ENCODE measurements at regions not wholly inside any gene's neighbourhood (a gene's known extent, or its start where the extent isn't known, plus 50 kb on each side); places are given as distances from the start of the nearest gene placed in this dataset.

DNA sequence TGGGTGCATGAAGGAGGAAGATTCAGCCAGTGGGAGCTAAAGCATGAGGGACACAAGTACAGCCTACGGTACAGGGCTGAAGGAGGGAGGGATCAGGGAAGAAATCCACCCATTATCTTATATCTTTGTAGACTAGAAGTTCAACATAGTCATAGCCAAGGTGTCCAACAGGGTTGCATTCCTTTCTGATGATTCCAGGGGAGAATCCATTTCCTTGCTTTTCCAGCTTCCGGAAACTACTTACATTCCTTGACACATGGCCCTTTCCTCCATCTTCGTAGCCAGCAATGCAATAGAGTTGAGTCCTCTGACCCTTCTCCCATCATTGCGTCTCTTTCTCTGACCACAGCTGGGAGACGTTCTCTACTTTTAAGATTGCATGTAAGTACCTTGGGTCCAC, 471.0 kb upstream of the SEMA6D start:
- intact Hi-C loops (cut with DNase I), result no loop called here
- DNase-seq, result no peak

DNA sequence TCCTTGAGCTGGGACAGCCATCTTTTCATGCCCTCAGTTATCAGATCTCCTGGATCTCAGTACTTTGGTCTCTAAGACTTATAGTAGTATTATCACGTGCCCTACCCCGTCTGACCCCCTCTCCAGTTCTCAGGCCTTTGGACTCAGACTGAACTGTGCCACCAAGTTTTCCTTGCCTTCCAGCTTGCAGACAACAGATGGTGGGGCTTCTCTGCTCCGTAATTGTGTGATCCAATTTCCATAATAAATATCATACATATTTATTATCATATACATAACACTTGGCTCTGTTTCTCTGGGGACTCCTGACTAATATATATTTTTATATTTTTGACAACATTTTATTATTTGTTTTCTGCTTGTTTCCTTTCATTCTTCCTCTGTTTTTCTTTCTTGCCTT, 458.8 kb upstream of the SEMA6D start:
- no peak for DNase-seq
- intact Hi-C loops (cut with DNase I), result no loop called here

DNA sequence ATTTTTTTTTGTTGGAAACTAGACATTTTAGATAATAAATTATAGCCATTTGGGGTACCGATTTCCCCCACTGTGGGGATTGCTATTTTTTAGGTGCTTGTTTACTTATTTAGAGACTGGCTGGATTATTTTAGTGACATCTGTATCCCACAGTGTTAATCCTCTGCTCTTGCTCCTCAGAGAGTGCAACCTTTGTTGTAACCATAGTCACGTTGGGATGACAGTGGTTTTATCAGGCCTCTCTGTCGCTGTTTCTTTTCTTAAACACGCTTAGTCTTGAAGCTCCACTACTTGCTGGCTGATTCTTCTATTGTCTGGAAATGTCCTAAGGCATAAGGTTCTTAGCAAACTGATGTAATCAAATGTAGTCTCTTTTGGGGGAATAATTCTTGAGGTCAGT, 451.6 kb upstream of the SEMA6D start:
- intact Hi-C loops (cut with DNase I), result no loop called here

DNA sequence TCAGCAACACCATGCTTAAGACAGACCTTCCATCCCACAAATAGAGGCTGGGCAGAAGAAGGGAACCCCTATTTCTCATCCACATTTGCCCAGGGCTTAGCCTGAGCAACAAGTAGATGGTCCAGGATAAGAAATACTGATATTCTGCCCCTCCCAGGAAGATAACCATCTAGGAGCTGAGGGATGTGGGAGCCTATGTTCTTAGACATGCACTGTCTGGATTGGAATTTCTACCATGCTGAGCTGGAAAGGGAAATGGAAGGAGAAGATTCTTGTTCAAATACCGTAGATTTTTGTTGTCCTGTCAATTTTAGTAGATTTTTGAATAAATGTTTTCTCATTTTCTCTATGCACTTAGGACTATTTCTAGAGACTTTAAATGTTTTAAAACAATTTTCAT, 450.7 kb upstream of the SEMA6D start:
- intact Hi-C loops (cut with DNase I), result no loop called here
- DNase-seq, result no peak

More for the DNA sequence above, 451.6 kb upstream of the SEMA6D start:
- no peak for DNase-seq

DNA sequence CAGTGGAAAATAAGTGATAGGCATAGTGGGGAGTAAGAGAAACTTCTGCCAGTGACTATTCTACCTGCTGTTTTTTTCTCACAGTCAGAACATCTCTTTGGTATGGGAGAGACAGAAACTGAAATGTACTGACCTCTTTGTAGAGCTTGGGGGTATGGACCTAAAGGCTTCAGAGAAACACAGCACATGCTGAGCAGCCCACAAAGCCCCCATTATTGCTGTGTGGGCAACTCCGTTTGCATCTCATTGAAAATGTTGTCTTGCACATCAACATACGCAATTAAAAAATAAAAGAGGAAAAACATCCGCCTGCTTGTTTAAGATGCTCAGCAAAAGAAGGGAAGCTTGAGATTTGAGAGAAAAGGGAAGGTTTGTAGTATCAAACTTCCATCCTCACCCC, 443.4 kb upstream of the SEMA6D start:
- no peak for DNase-seq
- intact Hi-C loops (cut with DNase I), result no loop called here

DNA sequence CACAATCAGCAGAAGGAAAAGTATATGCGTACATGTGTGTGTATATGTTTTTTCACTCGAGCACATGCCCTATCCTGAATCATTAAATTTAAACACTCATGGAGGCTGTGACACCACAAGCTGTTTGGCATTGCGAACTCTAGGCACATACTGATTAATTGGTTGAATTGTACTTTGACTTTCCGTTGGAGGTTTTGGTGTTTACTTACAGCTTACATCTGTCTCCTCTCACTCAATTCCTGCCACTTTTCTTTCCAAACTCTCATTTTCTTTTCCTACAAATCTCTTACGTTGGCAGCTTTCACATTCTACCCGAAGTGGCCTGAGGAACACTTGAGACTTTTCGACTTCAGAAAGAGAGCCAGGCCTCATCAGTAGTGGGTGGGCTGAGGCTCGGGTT, 434.1 kb upstream of the SEMA6D start:
- intact Hi-C loops (cut with DNase I), result no loop called here
- DNase-seq, result no peak

DNA sequence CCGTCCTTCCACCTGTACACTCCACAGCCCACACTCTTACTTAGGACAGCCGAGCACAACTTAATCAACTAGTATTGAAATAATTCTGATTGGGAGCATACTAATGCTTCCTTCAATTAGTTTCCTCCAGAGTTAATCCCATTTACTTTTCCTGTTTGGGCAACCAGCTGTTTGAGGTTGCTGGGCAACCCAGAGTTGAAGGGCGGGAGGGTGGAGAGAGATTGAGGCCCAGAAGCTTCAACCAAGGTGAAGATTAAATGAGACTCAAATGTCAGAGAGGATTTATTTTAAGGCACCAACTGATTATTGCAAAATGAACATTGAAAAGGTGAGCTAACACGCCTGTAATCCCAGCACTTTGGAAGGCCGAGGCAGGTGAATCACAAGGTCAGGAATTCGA, 428.5 kb upstream of the SEMA6D start:
- intact Hi-C loops (cut with DNase I), result no loop called here
- DNase-seq, result no peak

DNA sequence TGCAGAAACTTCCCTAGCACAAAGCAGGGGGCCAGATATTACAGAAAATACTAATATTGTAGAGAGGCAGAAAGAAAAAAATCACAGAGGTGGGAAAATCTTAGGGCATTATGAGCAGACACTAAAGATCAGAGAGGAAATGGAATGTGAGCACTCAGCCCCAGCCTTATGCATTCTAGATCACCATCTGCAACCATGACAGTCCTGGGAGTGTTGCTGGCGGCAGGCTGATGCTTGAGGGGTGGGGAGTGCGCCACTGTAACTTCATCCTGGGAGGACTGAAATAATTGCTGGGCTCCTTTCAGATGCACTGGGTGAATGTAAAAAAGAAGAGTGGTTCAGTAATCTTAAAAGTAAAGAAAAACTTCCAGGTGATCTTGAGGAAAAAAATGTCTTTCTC, 427.6 kb upstream of the SEMA6D start:
- intact Hi-C loops (cut with DNase I), result no loop called here

DNA sequence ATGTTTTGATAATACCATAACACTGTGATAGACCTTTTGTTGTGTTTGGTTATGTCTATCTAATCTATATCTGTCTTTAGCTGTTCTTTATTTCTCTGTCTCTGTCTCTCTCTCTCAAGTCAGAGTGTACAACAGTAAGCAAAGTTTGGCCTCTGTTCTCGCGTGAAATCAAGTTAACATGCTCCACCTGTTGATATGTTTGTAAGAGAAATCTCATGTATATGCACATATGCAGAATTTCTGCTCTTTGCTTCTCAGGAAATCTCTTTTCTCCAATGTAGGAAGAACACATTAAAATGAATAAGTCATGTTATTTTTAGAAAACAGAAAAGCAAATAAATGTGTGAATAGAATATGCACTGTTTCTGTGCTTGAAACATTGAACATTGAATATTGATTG, 425.5 kb upstream of the SEMA6D start:
- DNase-seq, result no peak
- intact Hi-C loops (cut with DNase I), result no loop called here

More for the DNA sequence above, 427.6 kb upstream of the SEMA6D start:
- DNase-seq, result no peak

DNA sequence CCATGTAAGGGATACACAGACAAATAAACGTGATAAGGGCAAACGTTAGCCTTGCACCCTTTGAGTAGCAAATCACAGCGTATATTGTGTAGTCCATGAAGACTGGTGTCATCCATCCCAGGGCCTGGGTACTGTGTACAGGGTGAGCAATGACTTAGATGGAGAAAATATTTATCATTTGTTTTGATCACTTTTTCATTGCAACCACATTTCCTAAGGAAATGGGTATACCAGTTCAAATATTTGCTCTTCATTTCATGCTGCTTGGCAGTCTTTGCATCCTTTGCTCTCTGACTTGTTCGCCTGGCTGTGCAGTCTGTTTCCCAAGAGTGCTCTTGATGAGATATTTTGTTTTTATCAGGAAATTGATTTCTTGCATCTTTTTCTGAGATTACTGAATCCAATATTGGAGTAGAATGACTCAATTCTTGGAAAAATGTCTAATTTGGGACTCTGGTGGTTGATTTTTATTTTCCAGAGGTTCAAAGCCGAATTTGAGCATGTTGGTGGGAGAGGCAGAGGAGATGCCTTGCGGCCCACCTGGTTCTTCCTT, 424.6 kb upstream of the SEMA6D start:
- peak in 1 of 42 donors; percentile 10 for DNase-seq
- intact Hi-C loops (cut with DNase I), result no loop called here

DNA sequence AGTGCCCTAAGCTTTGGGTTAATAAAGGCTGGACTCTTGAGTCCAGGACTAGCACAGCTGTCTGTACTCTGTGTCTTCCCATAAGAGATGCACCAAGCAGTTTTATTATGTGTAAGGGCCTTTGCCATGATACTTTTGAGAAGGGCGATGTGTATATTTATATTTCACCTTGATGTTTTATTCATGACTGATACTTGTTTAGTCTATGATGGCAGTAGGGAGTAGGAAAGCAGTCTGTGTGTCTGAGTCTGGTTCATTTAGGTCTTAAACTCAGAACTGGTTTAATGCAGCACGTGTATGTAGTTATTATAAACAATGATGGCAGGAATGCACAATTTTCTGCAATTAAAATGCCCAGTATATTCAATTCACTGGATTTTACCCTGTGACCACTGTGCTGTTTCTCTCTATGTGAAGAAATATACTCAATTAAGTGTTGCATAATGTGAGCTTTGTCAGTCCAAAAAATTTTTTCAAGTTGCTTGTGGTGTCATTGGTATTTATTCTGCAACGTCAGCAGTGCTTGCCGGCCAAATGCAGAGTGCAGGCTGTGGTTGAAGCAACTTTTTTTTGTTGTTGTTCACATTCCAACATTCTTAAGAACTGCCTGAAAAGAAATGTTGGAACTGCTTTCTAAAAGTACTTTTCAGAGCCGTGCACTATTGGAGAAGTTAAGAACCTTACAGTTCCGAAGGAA, 423.7 kb upstream of the SEMA6D start:
- intact Hi-C loops (cut with DNase I), result no loop called here
- DNase-seq, result peak in 5 of 42 donors; percentile 15 to 32 (median 23)

DNA sequence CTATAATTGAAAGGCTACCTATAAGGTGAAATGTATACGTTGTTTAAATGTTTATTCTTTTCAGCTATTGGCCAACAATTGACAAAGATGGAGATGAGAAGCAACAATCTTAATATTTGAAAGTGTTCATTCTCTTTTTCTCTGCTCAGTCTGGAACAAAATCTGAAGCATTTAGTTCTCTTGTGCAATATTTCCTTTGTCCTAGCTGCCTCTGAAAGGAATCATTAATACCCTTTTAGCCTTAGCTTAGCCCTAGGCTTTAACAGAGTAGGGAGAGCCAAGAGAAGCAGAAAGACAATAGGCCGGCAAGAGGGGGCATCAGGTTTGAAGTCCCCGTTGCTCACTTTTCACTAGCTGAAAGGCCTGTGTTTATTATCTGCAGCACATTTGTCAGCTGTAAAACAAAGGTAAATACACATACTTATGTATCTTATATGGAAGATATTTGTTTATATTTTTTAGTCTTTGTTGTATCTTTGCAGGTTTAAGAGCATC, 422.5 kb upstream of the SEMA6D start:
- intact Hi-C loops (cut with DNase I), result no loop called here
- DNase-seq, result no peak

DNA sequence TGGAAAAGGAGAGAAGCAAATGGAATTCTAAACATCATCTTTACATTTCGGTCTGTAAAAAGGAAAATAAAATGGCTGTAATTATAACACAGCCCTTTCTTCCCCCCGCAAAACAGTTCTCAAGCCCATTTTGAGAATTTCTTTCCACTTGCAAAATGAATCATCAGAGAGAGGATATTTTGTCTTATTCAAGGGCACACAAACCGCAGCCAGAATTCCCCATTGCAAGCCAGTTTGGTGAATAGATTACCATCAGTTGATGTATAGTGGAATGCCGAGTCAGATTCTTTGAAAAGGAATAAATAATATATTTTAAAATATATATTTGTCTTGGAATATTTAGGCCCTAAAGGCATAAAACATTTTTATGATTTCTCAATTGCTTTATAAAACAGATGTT, 420.4 kb upstream of the SEMA6D start:
- DNase-seq, result no peak
- intact Hi-C loops (cut with DNase I), result no loop called here

DNA sequence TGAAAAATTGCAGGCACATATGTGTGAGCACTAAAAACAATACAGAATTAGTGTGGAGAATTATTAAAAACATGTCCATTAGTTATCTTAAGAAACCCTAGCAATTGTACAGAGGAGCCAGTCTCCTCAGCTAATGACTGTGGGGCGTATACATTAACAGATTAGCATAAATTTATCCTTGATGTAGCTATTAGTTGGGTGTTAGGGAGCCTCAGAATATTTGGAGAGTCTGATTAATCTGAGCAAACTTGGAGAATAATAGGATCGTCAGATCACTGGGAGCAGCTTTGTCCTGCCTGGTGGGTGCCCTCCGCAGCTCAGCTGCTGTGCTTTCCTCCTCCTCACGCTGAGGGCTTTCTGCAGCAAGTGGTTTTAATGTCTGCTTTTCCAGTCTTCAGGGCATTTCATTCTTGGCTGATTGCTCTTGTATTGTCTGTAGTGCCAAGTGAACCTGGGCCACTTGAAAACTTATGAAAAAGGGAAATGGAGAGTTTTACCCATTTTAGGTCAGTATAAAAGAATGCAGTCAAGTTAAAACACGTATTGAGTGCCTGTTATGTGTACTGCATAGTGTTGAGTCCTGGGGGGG, 417.4 kb upstream of the SEMA6D start:
- no peak for DNase-seq
- intact Hi-C loops (cut with DNase I), result no loop called here

DNA sequence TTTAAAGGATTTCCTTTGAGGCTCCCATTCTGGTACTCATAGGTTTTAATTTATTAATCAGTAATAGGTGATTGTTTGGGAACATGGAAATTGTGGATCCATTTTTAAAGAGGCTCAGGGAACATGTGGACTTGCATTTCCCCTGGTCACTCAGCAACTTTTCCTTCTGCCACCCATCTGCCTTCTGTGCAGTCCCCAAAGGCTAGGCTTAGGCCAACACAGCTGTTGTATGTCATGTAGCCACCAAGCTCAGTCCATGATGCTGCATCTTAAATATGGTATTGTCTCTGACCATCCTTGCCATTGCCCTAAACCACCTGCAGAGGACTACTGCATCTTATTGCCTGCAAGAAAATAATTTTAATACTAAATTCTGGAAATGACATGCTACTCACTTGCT, 416.7 kb upstream of the SEMA6D start:
- no peak for DNase-seq
- intact Hi-C loops (cut with DNase I), result no loop called here

DNA sequence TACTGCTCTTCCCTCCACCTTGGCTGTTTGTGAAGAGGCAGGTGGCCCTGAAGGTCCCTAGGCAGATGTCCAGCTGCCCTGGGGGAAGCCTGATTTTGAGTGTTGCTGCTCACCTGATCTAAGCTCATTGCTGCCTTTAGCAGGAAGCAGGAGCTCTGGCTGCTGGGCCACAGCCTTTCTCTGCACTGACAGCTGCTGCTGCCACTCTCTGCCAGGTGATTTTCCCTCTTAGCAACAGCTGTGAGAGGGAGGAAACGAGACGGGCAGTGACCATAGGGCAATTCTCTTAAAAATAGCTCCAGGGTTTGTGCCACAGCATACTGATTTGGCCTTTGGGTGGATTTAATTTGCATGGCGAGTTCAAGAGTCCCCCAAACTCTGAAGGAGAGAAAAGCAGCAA, 415.8 kb upstream of the SEMA6D start:
- no peak for DNase-seq
- intact Hi-C loops (cut with DNase I), result no loop called here

DNA sequence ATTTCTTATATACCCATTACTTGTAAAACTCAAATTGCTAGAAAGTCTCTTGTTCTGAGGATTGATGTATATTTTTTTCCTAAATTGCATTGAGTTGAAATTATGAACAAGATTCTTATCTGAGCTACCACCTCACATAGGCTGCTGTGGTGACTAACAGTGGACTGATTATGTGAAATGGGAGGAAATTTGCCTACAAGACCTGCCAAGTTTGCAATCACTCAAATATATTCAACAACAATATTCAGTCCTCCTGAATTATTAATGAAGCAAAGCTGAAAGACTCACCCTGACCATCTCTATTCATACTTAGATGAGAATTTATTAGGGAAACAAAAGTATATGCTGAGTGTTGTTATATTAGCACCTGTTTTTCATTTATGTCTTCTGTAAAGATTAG, 412.6 kb upstream of the SEMA6D start:
- no peak for DNase-seq
- intact Hi-C loops (cut with DNase I), result no loop called here

DNA sequence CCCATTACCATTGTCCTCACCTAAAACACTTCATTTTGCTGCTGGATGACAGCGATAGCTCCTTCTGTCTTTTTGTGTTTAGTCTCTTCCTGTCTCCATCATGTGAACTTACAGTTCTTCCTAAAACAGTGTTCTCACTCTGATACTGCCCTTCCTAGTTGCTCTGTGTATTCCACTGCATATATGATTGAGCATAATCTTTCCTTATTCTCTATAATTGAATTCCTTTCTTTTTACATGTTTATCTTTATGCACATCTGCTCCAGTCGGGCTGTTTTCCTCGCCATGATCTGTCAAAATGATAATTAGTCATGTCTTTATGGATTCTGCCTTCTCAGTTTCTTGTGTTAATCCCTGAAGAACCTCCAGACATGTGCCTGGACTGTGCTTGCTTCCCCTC, 405.1 kb upstream of the SEMA6D start:
- intact Hi-C loops (cut with DNase I), result no loop called here
- no peak for DNase-seq

DNA sequence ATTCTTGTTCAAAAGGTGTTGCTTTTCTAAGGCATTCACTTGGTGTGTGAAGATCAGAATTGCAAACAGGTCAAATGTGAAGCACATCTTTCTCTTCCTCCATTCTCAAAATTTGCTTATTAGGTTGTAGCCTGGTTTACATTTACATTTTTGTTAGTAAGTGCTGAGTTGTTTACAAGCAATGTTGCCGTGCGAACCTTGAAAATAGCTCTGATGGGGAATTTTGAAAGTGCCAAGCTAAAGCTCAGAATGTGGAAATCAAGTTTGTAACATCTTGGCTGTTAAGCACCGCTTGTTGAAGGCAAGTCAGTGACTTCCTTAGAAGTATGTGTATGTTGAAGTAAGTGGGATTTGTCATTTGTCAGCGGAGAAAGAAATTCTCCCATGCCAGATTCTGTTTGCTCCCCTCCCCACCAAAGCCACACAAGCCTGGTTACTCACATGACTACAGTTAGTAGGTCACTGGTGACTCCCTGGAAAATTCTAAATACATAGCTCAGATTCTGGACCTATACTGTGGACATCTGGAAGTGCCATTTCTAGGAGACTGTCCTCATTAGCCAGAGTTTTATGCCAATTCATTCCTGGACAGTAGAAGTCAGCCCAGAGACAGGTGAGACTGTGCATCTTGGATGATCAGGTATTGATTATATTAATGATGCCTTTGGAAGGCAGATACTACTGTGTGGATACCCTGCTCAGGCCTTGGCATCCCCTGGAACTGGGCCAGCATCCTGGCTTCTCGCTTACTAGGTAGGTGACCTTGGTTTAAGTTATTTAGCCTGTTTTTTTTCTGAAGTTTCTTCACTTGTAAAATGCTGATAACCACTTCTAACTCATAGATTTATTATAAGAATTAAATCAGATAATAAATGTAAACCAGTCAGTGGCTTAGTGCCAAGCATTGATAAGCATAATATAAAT, 390.6 kb upstream of the SEMA6D start:
- intact Hi-C loops (cut with DNase I), result no loop called here
- DNase-seq, result no peak

DNA sequence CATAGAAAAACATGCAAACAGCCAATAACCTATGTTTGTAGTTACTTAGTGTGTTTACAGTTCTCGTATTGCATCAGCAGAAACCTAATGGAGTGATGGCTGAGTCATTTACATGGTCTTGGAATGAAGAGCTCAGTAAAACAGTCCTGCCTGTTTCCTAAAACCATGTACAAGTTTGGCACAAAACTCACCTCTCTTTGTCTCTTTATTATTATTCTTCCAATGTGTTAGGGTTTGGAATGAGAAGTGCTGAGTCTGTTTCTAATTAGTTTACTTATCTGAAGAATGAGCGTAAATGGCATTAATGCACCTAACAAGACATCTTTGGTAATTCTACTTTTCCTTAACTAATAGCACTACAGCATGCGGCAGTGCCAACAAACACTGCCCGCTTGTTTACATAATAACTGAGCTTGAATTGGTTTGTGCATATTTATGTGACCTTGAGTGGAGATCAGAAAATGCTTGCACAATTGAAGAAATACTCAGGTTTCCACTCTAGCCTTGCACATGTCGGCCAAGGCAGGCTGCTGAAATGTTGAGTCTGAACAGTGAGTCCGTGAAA, 385.4 kb upstream of the SEMA6D start:
- no peak for DNase-seq

More for the DNA sequence above, 385.4 kb upstream of the SEMA6D start:
- intact Hi-C loops (cut with DNase I), result no loop called here
